Gastroesophageal sphincter (tissue), 4 donors: ENCODE measurements at regions not wholly inside any gene's neighbourhood (a gene's known extent, or its start where the extent isn't known, plus 50 kb on each side); places are given as distances from the start of the nearest gene placed in this dataset.

Experiments used
- ATAC-seq: fragments of 150-250 bp; one replicate; pipeline ENCODE4 v1.9.1; 2016; ENCODE audit warnings: mild to moderate bottlenecking, moderate library complexity
- H3K27ac ChIP-seq, 4 donors: fragments of 200-600 bp; sonication (generic) in 3 of 4; 1 replicate in 3 of 4; 2 replicates in 1 of 4; pipeline ENCODE4 v1.5.1; 2016 to 2019
- H3K27me3 ChIP-seq: fragments of 200-600 bp; sonication (generic); one replicate; pipeline ENCODE4 v1.5.1; 2019
- H3K36me3 ChIP-seq, 2 donors: fragments of 200-600 bp; sonication (generic); one replicate each; pipeline ENCODE4 v1.5.1; 2019; ENCODE audit warnings: control low read depth in 1 of 2
- H3K4me1 ChIP-seq, 3 donors: fragments of 200-600 bp; sonication (generic); 1 replicate in 2 of 3; 2 replicates in 1 of 3; pipeline ENCODE4 v1.5.1; 2016 to 2019; ENCODE audit warnings: control low read depth in 2 of 3
- H3K4me3 ChIP-seq, 2 donors: fragments of 200-600 bp; sonication (generic); one replicate each; pipeline ENCODE4 v1.5.1; 2019; ENCODE audit warnings: mild to moderate bottlenecking in 1 of 2, moderate library complexity in 1 of 2
- H3K9me3 ChIP-seq, 3 donors: fragments of 200-600 bp; sonication (generic); one replicate each; pipeline ENCODE4 v1.5.1; 2017 to 2019; ENCODE audit warnings: control low read depth in 2 of 3
- EP300 ChIP-seq: sonication (generic); formaldehyde crosslinking; IDR thresholded peaks from one replicate; pipeline ENCODE4 v1.6.1; 2017; ENCODE audit warnings: antibody characterized with exemption, mild to moderate bottlenecking
- POLR2A ChIP-seq, 2 donors: fragments of 450-650 bp; IDR thresholded peaks; one replicate each; pipeline ENCODE4 v1.6.1; 2017; ENCODE audit warnings: antibody characterized with exemption in 2 of 2, mild to moderate bottlenecking in 2 of 2, moderate library complexity in 1 of 2
- POLR2AphosphoS5 ChIP-seq: sonication (generic); formaldehyde crosslinking; IDR thresholded peaks from one replicate; pipeline ENCODE4 v1.6.1; 2017; ENCODE audit warnings: antibody characterized with exemption
- WGBS, 2 donors: methylation state at CpG; one replicate each; pipeline ENCODE4 v1.1.5; 2018; ENCODE audit warnings: low coverage in 1 of 2; 5-methylcytosine and 5-hydroxymethylcytosine counted together
- TF ChIP-seq, protein P1 (sequence below), 4 experiments: fragments of 200-600 bp in 2 of 4; fragments of 450-650 bp in 2 of 4; sonication (generic) in 1 of 4; IDR thresholded peaks; one replicate each; pipeline ENCODE4 v1.5.1; 2017 to 2019; ENCODE audit warnings: antibody characterized with exemption in 4 of 4, mild to moderate bottlenecking in 2 of 4, moderate library complexity in 2 of 4

DNA sequence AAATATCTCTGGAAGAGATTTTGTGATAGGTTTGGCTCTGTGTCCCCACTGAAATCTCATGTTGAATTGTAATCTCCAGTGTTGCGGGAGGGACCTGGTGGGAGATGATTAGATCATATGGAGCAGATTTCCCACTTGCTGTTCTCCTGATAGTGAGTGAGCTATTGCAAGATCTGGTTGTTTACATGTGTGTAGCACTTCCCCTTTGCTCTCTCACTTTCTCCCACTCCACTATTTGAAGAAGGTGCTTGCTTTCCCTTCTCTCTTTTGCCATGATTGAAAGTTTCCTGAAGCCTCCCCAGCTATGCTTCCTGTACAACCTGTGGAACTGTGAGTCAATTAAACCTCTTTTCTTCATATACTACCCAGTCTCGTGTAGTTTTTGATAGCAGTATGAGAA is 97.0 kb upstream of the FN1 start:
- H3K27ac ChIP-seq: no peak overlapping the region
- H3K36me3 ChIP-seq: no peaks in the 10 kb centered on the region
- WGBS, 2 donors: 85 to 88% methylated on average over 1 of the region's 2 CpGs
- no peaks in the 10 kb centered on the region for H3K27me3 ChIP-seq
- TF ChIP-seq, protein P1, sequence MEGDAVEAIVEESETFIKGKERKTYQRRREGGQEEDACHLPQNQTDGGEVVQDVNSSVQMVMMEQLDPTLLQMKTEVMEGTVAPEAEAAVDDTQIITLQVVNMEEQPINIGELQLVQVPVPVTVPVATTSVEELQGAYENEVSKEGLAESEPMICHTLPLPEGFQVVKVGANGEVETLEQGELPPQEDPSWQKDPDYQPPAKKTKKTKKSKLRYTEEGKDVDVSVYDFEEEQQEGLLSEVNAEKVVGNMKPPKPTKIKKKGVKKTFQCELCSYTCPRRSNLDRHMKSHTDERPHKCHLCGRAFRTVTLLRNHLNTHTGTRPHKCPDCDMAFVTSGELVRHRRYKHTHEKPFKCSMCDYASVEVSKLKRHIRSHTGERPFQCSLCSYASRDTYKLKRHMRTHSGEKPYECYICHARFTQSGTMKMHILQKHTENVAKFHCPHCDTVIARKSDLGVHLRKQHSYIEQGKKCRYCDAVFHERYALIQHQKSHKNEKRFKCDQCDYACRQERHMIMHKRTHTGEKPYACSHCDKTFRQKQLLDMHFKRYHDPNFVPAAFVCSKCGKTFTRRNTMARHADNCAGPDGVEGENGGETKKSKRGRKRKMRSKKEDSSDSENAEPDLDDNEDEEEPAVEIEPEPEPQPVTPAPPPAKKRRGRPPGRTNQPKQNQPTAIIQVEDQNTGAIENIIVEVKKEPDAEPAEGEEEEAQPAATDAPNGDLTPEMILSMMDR (IDR thresholded peaks at IDR 0.05): no peak
- no peak for TF ChIP-seq EP300
- no peak for TF ChIP-seq POLR2AphosphoS5
- no peak for TF ChIP-seq POLR2A (IDR thresholded peaks at IDR 0.05)
- no peak overlapping the region for H3K4me3 ChIP-seq
- peaks cover 0 to 21% (median 0%) of the 10 kb centered on the region in 3 donors for H3K9me3 ChIP-seq
- ATAC-seq: no peak
- peaks cover 0 to 28% (median 3%) of the 10 kb centered on the region in 3 donors for H3K4me1 ChIP-seq

GRCh38 chr2:215531284-215531683 is 95.4 kb upstream of the FN1 start:
- Histone ChIP-seq H3K27me3 (no peaks in the 10 kb centered on the region), H3K36me3 (no peaks in the 10 kb centered on the region), H3K4me1 (peaks cover 0 to 15% (median 3%) of the 10 kb centered on the region in 3 donors), H3K27ac (peak overlapping the region; percentile 30 to 60 (median 48)), H3K4me3 (no peak overlapping the region), H3K9me3 (peaks cover 0 to 21% (median 0%) of the 10 kb centered on the region in 3 donors)
- no peak for TF ChIP-seq POLR2A (IDR thresholded peaks at IDR 0.05)
- peak; percentile 5 for TF ChIP-seq POLR2AphosphoS5
- TF ChIP-seq, protein P1 (IDR thresholded peaks at IDR 0.05): no peak
- no peak for TF ChIP-seq EP300
- no peak for ATAC-seq
- 18 to 22% methylated on average over 5 of the region's 5 CpGs for WGBS, 2 donors

GRCh38 chr2:215530191-215530968 is 94.5 kb upstream of the FN1 start:
- WGBS, 2 donors: 44 to 52% methylated on average over 4 of the region's 4 CpGs

DNA sequence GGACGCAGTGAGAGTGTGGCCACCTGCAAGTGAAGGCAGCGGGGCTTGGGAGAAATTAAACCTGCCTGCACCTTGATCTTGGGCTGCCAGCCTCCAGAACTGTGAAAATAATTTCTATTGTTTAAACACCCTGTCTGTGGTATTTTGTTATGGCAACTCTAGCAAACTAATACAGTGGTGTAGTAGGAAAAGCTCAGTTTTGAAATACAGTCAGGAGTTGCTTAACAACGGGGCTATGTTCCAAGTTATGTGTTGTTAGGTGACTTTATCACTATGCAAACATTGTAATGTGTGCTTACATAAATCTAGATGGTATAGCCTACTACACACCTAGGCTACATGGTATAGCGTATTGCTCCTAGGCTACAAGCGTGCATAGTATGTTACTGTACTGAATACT is 93.4 kb upstream of the FN1 start:
- Histone ChIP-seq H3K9me3 (peaks cover 0 to 14% (median 0%) of the 10 kb centered on the region in 3 donors), H3K4me3 (no peak overlapping the region), H3K4me1 (peaks cover 0 to 14% (median 3%) of the 10 kb centered on the region in 3 donors), H3K36me3 (no peaks in the 10 kb centered on the region), H3K27ac (peak overlapping the region in 1 of 4 donors; percentile 17), H3K27me3 (no peaks in the 10 kb centered on the region)
- ATAC-seq: no peak
- TF ChIP-seq POLR2A (IDR thresholded peaks at IDR 0.05) (no peak), EP300 (no peak), POLR2AphosphoS5 (no peak)
- TF ChIP-seq, protein P1 (IDR thresholded peaks at IDR 0.05): no peak
- WGBS, 2 donors: 67 to 96% methylated on average over 1 to 5 of the region's 5 CpGs

More at GRCh38 chr2:215530191-215530968, 94.5 kb upstream of the FN1 start:
- peaks cover 0 to 21% (median 0%) of the 10 kb centered on the region in 3 donors for H3K9me3 ChIP-seq
- TF ChIP-seq, protein P1 (IDR thresholded peaks at IDR 0.05): no peak
- TF ChIP-seq POLR2A (IDR thresholded peaks at IDR 0.05) (no peak), POLR2AphosphoS5 (no peak), EP300 (no peak)
- H3K36me3 ChIP-seq: no peaks in the 10 kb centered on the region
- peaks cover 0 to 14% (median 3%) of the 10 kb centered on the region in 3 donors for H3K4me1 ChIP-seq
- peak overlapping the region; percentile 30 to 60 (median 48) for H3K27ac ChIP-seq
- no peak overlapping the region for H3K4me3 ChIP-seq
- no peaks in the 10 kb centered on the region for H3K27me3 ChIP-seq
- no peak for ATAC-seq

GRCh38 chr2:215528555-215528954 is 92.7 kb upstream of the FN1 start:
- no peak overlapping the region for H3K27ac ChIP-seq
- peaks cover 0 to 7% (median 0%) of the 10 kb centered on the region in 3 donors for H3K9me3 ChIP-seq
- H3K4me3 ChIP-seq: no peak overlapping the region
- no peak for TF ChIP-seq POLR2AphosphoS5
- no peak for TF ChIP-seq POLR2A (IDR thresholded peaks at IDR 0.05)
- TF ChIP-seq, protein P1 (IDR thresholded peaks at IDR 0.05): no peak
- TF ChIP-seq EP300: no peak
- WGBS, 2 donors: 44 to 60% methylated on average over 1 of the region's 2 CpGs
- ATAC-seq: no peak
- H3K36me3 ChIP-seq: no peaks in the 10 kb centered on the region
- no peaks in the 10 kb centered on the region for H3K27me3 ChIP-seq
- H3K4me1 ChIP-seq: peaks cover 0 to 14% (median 3%) of the 10 kb centered on the region in 3 donors
